ENCODE measurements at regions not wholly inside any gene's neighbourhood (a gene's known extent, or its start where the extent isn't known, plus 50 kb on each side); places are given as distances from the start of the nearest gene placed in this dataset.

DNA sequence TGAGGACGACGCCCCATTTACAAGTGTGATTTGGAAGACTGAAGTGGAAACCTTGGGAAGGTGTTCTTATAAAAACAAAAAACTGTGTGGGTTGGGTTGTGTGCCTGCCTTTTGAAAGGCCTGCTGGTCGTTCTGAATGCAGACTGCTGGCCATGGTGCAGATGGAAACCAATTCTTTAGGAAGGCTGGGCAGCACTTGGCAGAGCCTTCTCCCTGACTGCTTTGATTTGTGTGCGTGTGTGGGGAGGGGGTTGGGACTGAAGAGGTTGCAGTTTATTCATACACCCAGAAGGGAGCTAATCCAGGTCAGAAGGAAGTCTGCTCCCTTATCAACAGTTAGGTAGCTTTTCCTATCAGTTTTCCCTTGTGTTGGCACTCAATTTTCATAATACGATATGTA is 288.7 kb downstream of the SOX2 start:
- TF ChIP-seq, protein P1, sequence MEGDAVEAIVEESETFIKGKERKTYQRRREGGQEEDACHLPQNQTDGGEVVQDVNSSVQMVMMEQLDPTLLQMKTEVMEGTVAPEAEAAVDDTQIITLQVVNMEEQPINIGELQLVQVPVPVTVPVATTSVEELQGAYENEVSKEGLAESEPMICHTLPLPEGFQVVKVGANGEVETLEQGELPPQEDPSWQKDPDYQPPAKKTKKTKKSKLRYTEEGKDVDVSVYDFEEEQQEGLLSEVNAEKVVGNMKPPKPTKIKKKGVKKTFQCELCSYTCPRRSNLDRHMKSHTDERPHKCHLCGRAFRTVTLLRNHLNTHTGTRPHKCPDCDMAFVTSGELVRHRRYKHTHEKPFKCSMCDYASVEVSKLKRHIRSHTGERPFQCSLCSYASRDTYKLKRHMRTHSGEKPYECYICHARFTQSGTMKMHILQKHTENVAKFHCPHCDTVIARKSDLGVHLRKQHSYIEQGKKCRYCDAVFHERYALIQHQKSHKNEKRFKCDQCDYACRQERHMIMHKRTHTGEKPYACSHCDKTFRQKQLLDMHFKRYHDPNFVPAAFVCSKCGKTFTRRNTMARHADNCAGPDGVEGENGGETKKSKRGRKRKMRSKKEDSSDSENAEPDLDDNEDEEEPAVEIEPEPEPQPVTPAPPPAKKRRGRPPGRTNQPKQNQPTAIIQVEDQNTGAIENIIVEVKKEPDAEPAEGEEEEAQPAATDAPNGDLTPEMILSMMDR (IDR thresholded peaks at IDR 0.05), result no peak
- no peak for TF ChIP-seq POLR2A (IDR thresholded peaks at IDR 0.05)

All from vagina (tissue), 2 donors.